GM21515 (cell line): ENCODE measurements at regions not wholly inside any gene's neighbourhood (a gene's known extent, or its start where the extent isn't known, plus 50 kb on each side); places are given as distances from the start of the nearest gene placed in this dataset.
"Not testable (repeated sequence)": the region's sequence is repeated elsewhere in the genome, so short reads cannot be mapped to it uniquely, and the experiment has no call there.

Experiments
- ATAC-seq: cut with Tn5 transposase; IDR thresholded peaks from one replicate; pipeline ENCODE4 v1.9.1; 2021; ENCODE audit not compliant: unreplicated experiment

- ATAC-seq = no peak
Observed at GRCh38 chr4:72945719-72946336, 123.7 kb downstream of the COX18 start.

GRCh38 chr4:72942565-72942964, 127.0 kb downstream of the COX18 start:
- no peak for ATAC-seq

GRCh38 chr4:72938516-72938915, 131.0 kb downstream of the COX18 start:
- no peak for ATAC-seq

GRCh38 chr4:72935462-72935861, 134.1 kb downstream of the COX18 start:
- ATAC-seq = no peak

- no peak for ATAC-seq
Observed at GRCh38 chr4:72933029-72933428, 136.5 kb downstream of the COX18 start.

- no peak for ATAC-seq
Observed at GRCh38 chr4:72931346-72931745, 138.2 kb downstream of the COX18 start.

- ATAC-seq = not testable (repeated sequence)
Observed at GRCh38 chr4:72929596-72930274, 139.8 kb downstream of the COX18 start.

GRCh38 chr4:72924814-72925213, 144.7 kb downstream of the COX18 start:
- ATAC-seq = no peak

GRCh38 chr4:72919937-72920336, 149.6 kb downstream of the COX18 start:
- ATAC-seq = no peak

- no peak for ATAC-seq
Observed at GRCh38 chr4:72919464-72919863, 150.1 kb downstream of the COX18 start.

- ATAC-seq = no peak
Observed at GRCh38 chr4:72918362-72918761, 151.2 kb downstream of the COX18 start.

GRCh38 chr4:72911316-72911715, 158.2 kb downstream of the COX18 start:
- no peak for ATAC-seq

- no peak for ATAC-seq
Observed at GRCh38 chr4:72909461-72909860, 160.1 kb downstream of the COX18 start.

GRCh38 chr4:72902354-72902753, 167.2 kb downstream of the COX18 start:
- ATAC-seq = no peak

GRCh38 chr4:72901553-72901952, 168.0 kb downstream of the COX18 start:
- ATAC-seq = no peak

- ATAC-seq = no peak
Observed at GRCh38 chr4:72900952-72901351, 168.6 kb downstream of the COX18 start.

- ATAC-seq = no peak
Observed at GRCh38 chr4:72899621-72900020, 169.9 kb downstream of the COX18 start.

- ATAC-seq = no peak
Observed at GRCh38 chr4:72899214-72899613, 170.3 kb downstream of the COX18 start.

GRCh38 chr4:72896515-72896914, 173.0 kb downstream of the COX18 start:
- ATAC-seq = no peak

- no peak for ATAC-seq
Observed at GRCh38 chr4:72895408-72895807, 174.1 kb downstream of the COX18 start.

GRCh38 chr4:72893354-72894066, 176.0 kb downstream of the COX18 start:
- no peak for ATAC-seq

- ATAC-seq = no peak
Observed at GRCh38 chr4:72888331-72888730, 181.2 kb downstream of the COX18 start.
